KMS-11 (cell line): ENCODE measurements at regions not wholly inside any gene's neighbourhood (a gene's known extent, or its start where the extent isn't known, plus 50 kb on each side); places are given as distances from the start of the nearest gene placed in this dataset.

ENCODE experiments used
- H2AFZ ChIP-seq: fragments of 200-600 bp; sonication (generic); 2 replicates; pipeline ENCODE4 v1.6.1; 2016; ENCODE audit warnings: antibody characterized with exemption, mixed run types, low read depth
- H3K27ac ChIP-seq: fragments of 200-600 bp; sonication (generic); 2 replicates; pipeline ENCODE4 v1.6.1; 2016; ENCODE audit warnings: mild to moderate bottlenecking, mixed run types
- H3K27me3 ChIP-seq: fragments of 200-600 bp; sonication (generic); 2 replicates; pipeline ENCODE4 v1.6.1; 2017; ENCODE audit warnings: mild to moderate bottlenecking, low read depth, mixed run types, moderate library complexity; ENCODE audit not compliant: insufficient read depth
- H3K36me3 ChIP-seq: fragments of 200-600 bp; sonication (generic); 2 replicates; pipeline ENCODE4 v1.6.1; 2017; ENCODE audit warnings: mild to moderate bottlenecking, mixed run types; ENCODE audit not compliant: insufficient read depth
- H3K4me1 ChIP-seq: fragments of 200-600 bp; sonication (generic); 2 replicates; pipeline ENCODE4 v1.6.1; 2016; ENCODE audit warnings: mild to moderate bottlenecking, low read depth, mixed run types; ENCODE audit not compliant: poor library complexity, severe bottlenecking
- H3K4me2 ChIP-seq: fragments of 200-600 bp; sonication (generic); 2 replicates; pipeline ENCODE4 v1.7.0; 2016; ENCODE audit warnings: mild to moderate bottlenecking, mixed run types
- H3K4me3 ChIP-seq: fragments of 200-600 bp; sonication (generic); IDR thresholded peaks from 2 replicates; pipeline ENCODE4 v1.6.1; 2017; ENCODE audit warnings: low read depth, low read length, mixed read lengths; ENCODE audit not compliant: insufficient read depth
- H3K79me2 ChIP-seq: fragments of 200-600 bp; sonication (generic); 2 replicates; pipeline ENCODE4 v1.6.1; 2016; ENCODE audit warnings: low read depth, mixed run types; ENCODE audit not compliant: insufficient read depth
- H3K9ac ChIP-seq: fragments of 200-600 bp; sonication (generic); 2 replicates; pipeline ENCODE4 v1.6.1; 2016; ENCODE audit warnings: mild to moderate bottlenecking, mixed run types
- H4K20me1 ChIP-seq: fragments of 200-600 bp; sonication (generic); 2 replicates; pipeline ENCODE4 v1.6.1; 2016; ENCODE audit warnings: mild to moderate bottlenecking, mixed run types; ENCODE audit not compliant: insufficient read depth
- CTCF ChIP-seq: fragments of 200-600 bp; sonication (generic); conservative IDR thresholded peaks from 2 replicates; pipeline ENCODE4 v1.6.1; 2017; ENCODE audit warnings: low read depth, mild to moderate bottlenecking, antibody characterized with exemption, low read length, moderate library complexity, mixed read lengths

- Histone ChIP-seq H3K79me2 (no peaks in the 10 kb centered on the region), H3K4me2 (no peak overlapping the region), H3K4me1 (no peaks in the 10 kb centered on the region), H3K4me3 (no peak overlapping the region), H3K27ac (no peak overlapping the region), H3K9ac (no peak overlapping the region), H3K36me3 (no peaks in the 10 kb centered on the region), H3K27me3 (no peaks in the 10 kb centered on the region), H4K20me1 (no peaks in the 10 kb centered on the region), H2AFZ (no peak overlapping the region)
- TF ChIP-seq CTCF: no peak
Observed at GRCh38 chr16:79662669-79663313, 62.3 kb upstream of the MAF start.

- TF ChIP-seq CTCF: no peak
- no peak overlapping the region for H3K9ac ChIP-seq
- no peaks in the 10 kb centered on the region for H3K79me2 ChIP-seq
- no peaks in the 10 kb centered on the region for H4K20me1 ChIP-seq
- H3K4me2 ChIP-seq: no peak overlapping the region
- H3K27ac ChIP-seq: no peak overlapping the region
- H3K4me1 ChIP-seq: no peaks in the 10 kb centered on the region
- no peak overlapping the region for H2AFZ ChIP-seq
- H3K4me3 ChIP-seq: no peak overlapping the region
- H3K36me3 ChIP-seq: no peaks in the 10 kb centered on the region
- H3K27me3 ChIP-seq: no peaks in the 10 kb centered on the region
Observed at GRCh38 chr16:79662122-79662521, 61.6 kb upstream of the MAF start.

GRCh38 chr16:79661578-79661977 lies 61.0 kb upstream of the MAF start:
- TF ChIP-seq CTCF: no peak
- H3K9ac ChIP-seq: no peak overlapping the region
- no peak overlapping the region for H2AFZ ChIP-seq
- H3K4me1 ChIP-seq: no peaks in the 10 kb centered on the region
- H3K4me3 ChIP-seq: no peak overlapping the region
- no peak overlapping the region for H3K27ac ChIP-seq
- no peaks in the 10 kb centered on the region for H3K36me3 ChIP-seq
- H3K79me2 ChIP-seq: no peaks in the 10 kb centered on the region
- no peak overlapping the region for H3K4me2 ChIP-seq
- no peaks in the 10 kb centered on the region for H4K20me1 ChIP-seq
- H3K27me3 ChIP-seq: no peaks in the 10 kb centered on the region

- Histone ChIP-seq H3K4me1 (no peaks in the 10 kb centered on the region), H4K20me1 (no peaks in the 10 kb centered on the region), H2AFZ (no peak overlapping the region), H3K4me2 (no peak overlapping the region), H3K27ac (no peak overlapping the region), H3K4me3 (no peak overlapping the region), H3K9ac (no peak overlapping the region), H3K79me2 (no peaks in the 10 kb centered on the region), H3K36me3 (no peaks in the 10 kb centered on the region), H3K27me3 (no peaks in the 10 kb centered on the region)
- TF ChIP-seq CTCF: no peak
Observed at GRCh38 chr16:79659344-79659743, 58.8 kb upstream of the MAF start.
